Mesenchymal stem cell (in vitro differentiated cells and primary cell): ENCODE measurements at regions not wholly inside any gene's neighbourhood (a gene's known extent, or its start where the extent isn't known, plus 50 kb on each side); places are given as distances from the start of the nearest gene placed in this dataset.
A peak's percentile ranks its signal among the peaks of the same experiment; 100 is the strongest.

Experiments
- DNase-seq: peaks from one replicate; pipeline ENCODE4 v3.0.0-alpha.2; 2013
- H2AFZ ChIP-seq: one replicate; pipeline ENCODE4 v1.6.1; 2013; ENCODE audit warnings: low read depth, mild to moderate bottlenecking, control low read depth, inconsistent platforms, low read length, moderate library complexity
- H2AK5ac ChIP-seq: 2 replicates; pipeline ENCODE4 v1.6.1; 2013; ENCODE audit warnings: low read length, moderate library complexity, mild to moderate bottlenecking, inconsistent platforms; ENCODE audit not compliant: severe bottlenecking
- H2BK120ac ChIP-seq: one replicate; pipeline ENCODE4 v1.6.1; 2013; ENCODE audit warnings: low read depth, mild to moderate bottlenecking, inconsistent platforms, low read length, moderate library complexity
- H2BK12ac ChIP-seq, 2 experiments: one replicate each; pipeline ENCODE4 v1.6.1; 2013; ENCODE audit warnings: inconsistent platforms in 2 of 2, low read length in 2 of 2, mild to moderate bottlenecking in 2 of 2, moderate library complexity in 2 of 2, control low read depth in 1 of 2
- H2BK15ac ChIP-seq: one replicate; pipeline ENCODE4 v1.6.1; 2013; ENCODE audit warnings: mild to moderate bottlenecking, low read depth, inconsistent platforms; ENCODE audit not compliant: poor library complexity, severe bottlenecking
- H2BK5ac ChIP-seq: 2 replicates; pipeline ENCODE4 v1.6.1; 2013; ENCODE audit warnings: low read depth, mild to moderate bottlenecking, low read length, control low read depth, inconsistent platforms; ENCODE audit not compliant: poor library complexity, severe bottlenecking
- H3K14ac ChIP-seq, 2 experiments: one replicate each; pipeline ENCODE4 v1.6.1; 2013; ENCODE audit warnings: inconsistent platforms in 2 of 2, low read length in 2 of 2, control low read depth in 1 of 2, mild to moderate bottlenecking in 1 of 2, moderate library complexity in 1 of 2
- H3K18ac ChIP-seq, 2 experiments: one replicate each; pipeline ENCODE4 v1.6.1; 2013; ENCODE audit warnings: inconsistent platforms in 2 of 2, low read length in 2 of 2, control low read depth in 1 of 2, low read depth in 1 of 2, mild to moderate bottlenecking in 1 of 2
- H3K23ac ChIP-seq, 2 experiments: one replicate each; pipeline ENCODE4 v1.6.1; 2013; ENCODE audit warnings: inconsistent platforms in 2 of 2, low read length in 2 of 2, mild to moderate bottlenecking in 2 of 2, moderate library complexity in 2 of 2, control low read depth in 1 of 2
- H3K27ac ChIP-seq: 2 replicates; pipeline ENCODE4 v1.5.1; 2013; ENCODE audit warnings: mild to moderate bottlenecking, moderate library complexity, low read length, control low read depth, inconsistent platforms; ENCODE audit not compliant: poor library complexity, severe bottlenecking
- H3K27me3 ChIP-seq, 2 experiments: 2 replicates each; pipeline versions ENCODE4 v1.6.1 to v1.7.0; 2013; ENCODE audit warnings: low read length in 2 of 2, mild to moderate bottlenecking in 2 of 2, moderate library complexity in 2 of 2, control low read depth in 1 of 2, inconsistent platforms in 1 of 2; ENCODE audit not compliant: control insufficient read depth in 1 of 2, insufficient read depth in 1 of 2
- H3K36me3 ChIP-seq, 2 experiments: 2 replicates each; pipeline versions ENCODE4 v1.6.1 to v1.7.0; 2013; ENCODE audit warnings: low read length in 2 of 2, control low read depth in 1 of 2, inconsistent platforms in 1 of 2, low read depth in 1 of 2, mild to moderate bottlenecking in 1 of 2; ENCODE audit not compliant: insufficient read depth in 2 of 2, control insufficient read depth in 1 of 2
- H3K4ac ChIP-seq, 2 experiments: one replicate each; pipeline ENCODE4 v1.6.1; 2013; ENCODE audit warnings: inconsistent platforms in 2 of 2, low read length in 2 of 2, mild to moderate bottlenecking in 2 of 2, moderate library complexity in 2 of 2, control low read depth in 1 of 2, low read depth in 1 of 2
- H3K4me1 ChIP-seq: 2 replicates; pipeline ENCODE4 v1.6.1; 2013; ENCODE audit warnings: low read depth, low read length, control low read depth; ENCODE audit not compliant: control insufficient read depth, insufficient read depth
- H3K4me2 ChIP-seq: 2 replicates; pipeline ENCODE4 v1.6.1; 2013; ENCODE audit warnings: low read length, mild to moderate bottlenecking, inconsistent platforms; ENCODE audit not compliant: poor library complexity, severe bottlenecking
- H3K4me3 ChIP-seq, 2 experiments: 2 replicates each; pipeline versions ENCODE4 v1.5.1 to v1.7.0; 2013; ENCODE audit warnings: low read length in 2 of 2, mild to moderate bottlenecking in 2 of 2, control low read depth in 1 of 2, low read depth in 1 of 2; ENCODE audit not compliant: insufficient read depth in 1 of 2
- H3K79me1 ChIP-seq: replicated peaks from 2 replicates; pipeline ENCODE4 v1.6.1; 2013; ENCODE audit warnings: mild to moderate bottlenecking, control low read depth, low read length, inconsistent platforms; ENCODE audit not compliant: poor library complexity, severe bottlenecking
- H3K9ac ChIP-seq: 2 replicates; pipeline ENCODE4 v1.7.0; 2013; ENCODE audit warnings: mild to moderate bottlenecking, low read length, moderate library complexity
- H3K9me3 ChIP-seq: 2 replicates; pipeline ENCODE4 v1.7.0; 2013; ENCODE audit warnings: mild to moderate bottlenecking, low read length; ENCODE audit not compliant: control insufficient read depth
- H4K8ac ChIP-seq: one replicate; pipeline ENCODE4 v1.6.1; 2013; ENCODE audit warnings: inconsistent platforms, mild to moderate bottlenecking, low read length, moderate library complexity
- H4K91ac ChIP-seq: one replicate; pipeline ENCODE4 v1.6.1; 2013; ENCODE audit warnings: mild to moderate bottlenecking, low read length, inconsistent platforms
- WGBS: methylation state at CpG from one replicate; pipeline ENCODE4 v1.1.7; 2013; ENCODE audit warnings: mixed read lengths; 5-methylcytosine and 5-hydroxymethylcytosine counted together

- H4K8ac ChIP-seq, result no peak overlapping the region
- no peak overlapping the region for H3K18ac ChIP-seq
- no peak overlapping the region for H2AK5ac ChIP-seq
- H3K9me3 ChIP-seq, result no peaks in the 10 kb centered on the region
- no peak overlapping the region for H2AFZ ChIP-seq
- H2BK15ac ChIP-seq, result no peak overlapping the region
- H3K79me1 ChIP-seq, result no peaks in the 10 kb centered on the region
- WGBS, result no CpG with 5 or more reads among the region's 1 CpG
- H3K4me1 ChIP-seq, result peaks cover 4% of the 10 kb centered on the region
- H3K4me2 ChIP-seq, result no peak overlapping the region
- no peak overlapping the region for H3K4ac ChIP-seq
- H2BK120ac ChIP-seq, result no peak overlapping the region
- no peak overlapping the region for H3K4me3 ChIP-seq
- no peak overlapping the region for H3K9ac ChIP-seq
- no peak overlapping the region for H2BK12ac ChIP-seq
- H3K14ac ChIP-seq, result no peak overlapping the region
- no peaks in the 10 kb centered on the region for H3K36me3 ChIP-seq
- H3K27ac ChIP-seq, result no peak overlapping the region
- peaks cover 4 to 5% of the 10 kb centered on the region in 2 experiments for H3K27me3 ChIP-seq
- H3K23ac ChIP-seq, result no peak overlapping the region
- no peak overlapping the region for H4K91ac ChIP-seq
- no peak overlapping the region for H2BK5ac ChIP-seq
- DNase-seq, result no peak
Observed at GRCh38 chr6:40909811-40910210, 129.2 kb downstream of the UNC5CL start.

DNA sequence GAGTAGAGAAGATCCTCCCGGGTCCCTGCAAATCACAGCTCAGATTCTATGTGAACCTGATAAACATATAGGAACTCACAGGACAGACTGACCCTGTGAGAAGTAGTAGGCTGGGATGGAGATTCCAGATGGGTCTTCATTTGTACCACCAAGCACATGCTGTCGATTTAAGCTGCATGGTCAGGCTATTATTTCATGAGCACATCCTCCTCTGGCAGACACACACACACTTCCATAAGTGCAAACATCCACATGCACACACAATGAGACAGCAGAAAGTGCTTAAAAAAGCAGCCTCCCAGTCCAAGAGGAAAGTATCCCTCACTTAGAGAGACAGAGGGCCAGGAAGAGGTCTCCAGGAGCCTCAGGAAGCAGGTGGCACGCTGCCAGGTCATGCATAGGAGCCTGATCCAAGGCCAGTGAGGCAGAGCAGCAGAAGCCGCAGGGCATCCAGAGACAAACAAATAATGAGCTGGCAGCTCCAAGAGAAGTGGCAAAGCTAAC is 131.8 kb downstream of the UNC5CL start:
- no peak overlapping the region for H2AFZ ChIP-seq
- H3K36me3 ChIP-seq, result no peaks in the 10 kb centered on the region
- no peaks in the 10 kb centered on the region for H3K79me1 ChIP-seq
- H3K23ac ChIP-seq, result no peak overlapping the region
- DNase-seq, result peak; percentile 11
- no peak overlapping the region for H3K27ac ChIP-seq
- H3K4me2 ChIP-seq, result no peak overlapping the region
- H2BK5ac ChIP-seq, result no peak overlapping the region
- no peak overlapping the region for H4K91ac ChIP-seq
- peak overlapping the region; percentile 40 for H4K8ac ChIP-seq
- H3K4ac ChIP-seq, result no peak overlapping the region
- no peak overlapping the region for H2BK120ac ChIP-seq
- 91% methylated on average over 4 of the region's 4 CpGs for WGBS
- H2BK12ac ChIP-seq, result no peak overlapping the region
- H3K9ac ChIP-seq, result no peak overlapping the region
- H3K18ac ChIP-seq, result no peak overlapping the region
- H3K9me3 ChIP-seq, result no peaks in the 10 kb centered on the region
- H3K4me1 ChIP-seq, result peaks cover 4% of the 10 kb centered on the region
- H3K27me3 ChIP-seq, result no peaks in the 10 kb centered on the region
- no peak overlapping the region for H2AK5ac ChIP-seq
- no peak overlapping the region for H2BK15ac ChIP-seq
- H3K14ac ChIP-seq, result no peak overlapping the region
- H3K4me3 ChIP-seq, result no peak overlapping the region

- Histone ChIP-seq H3K4me2 (no peak overlapping the region), H2BK15ac (no peak overlapping the region), H3K4me3 (no peak overlapping the region), H3K4ac (no peak overlapping the region), H3K18ac (no peak overlapping the region), H3K9ac (no peak overlapping the region), H3K36me3 (no peaks in the 10 kb centered on the region), H4K8ac (no peak overlapping the region), H2BK5ac (no peak overlapping the region), H3K27ac (no peak overlapping the region), H3K79me1 (no peaks in the 10 kb centered on the region), H2AK5ac (no peak overlapping the region), H3K4me1 (peaks cover 4% of the 10 kb centered on the region), H4K91ac (no peak overlapping the region), H2BK120ac (no peak overlapping the region), H3K27me3 (no peaks in the 10 kb centered on the region), H2BK12ac (no peak overlapping the region), H3K23ac (no peak overlapping the region), H3K14ac (no peak overlapping the region), H3K9me3 (no peaks in the 10 kb centered on the region), H2AFZ (no peak overlapping the region)
- WGBS, result 85% methylated on average over 2 of the region's 3 CpGs
- DNase-seq, result no peak
Observed at GRCh38 chr6:40906759-40907158, 132.3 kb downstream of the UNC5CL start.

- Histone ChIP-seq H2BK120ac (no peak overlapping the region), H3K9me3 (no peaks in the 10 kb centered on the region), H3K9ac (no peak overlapping the region), H3K4me2 (no peak overlapping the region), H3K27ac (no peak overlapping the region), H3K4me3 (no peak overlapping the region), H2BK12ac (no peak overlapping the region), H2AK5ac (no peak overlapping the region), H4K8ac (no peak overlapping the region), H3K14ac (no peak overlapping the region), H2BK15ac (no peak overlapping the region), H3K23ac (no peak overlapping the region), H2BK5ac (no peak overlapping the region), H2AFZ (no peak overlapping the region), H3K79me1 (no peaks in the 10 kb centered on the region), H3K4ac (no peak overlapping the region), H3K4me1 (peaks cover 4% of the 10 kb centered on the region), H3K27me3 (no peaks in the 10 kb centered on the region), H3K18ac (no peak overlapping the region), H3K36me3 (no peaks in the 10 kb centered on the region), H4K91ac (no peak overlapping the region)
- no peak for DNase-seq
- WGBS, result 95% methylated on average over 1 of the region's 2 CpGs
Observed at GRCh38 chr6:40904583-40905194, 134.3 kb downstream of the UNC5CL start.
